ENCODE measurements at regions not wholly inside any gene's neighbourhood (a gene's known extent, or its start where the extent isn't known, plus 50 kb on each side); places are given as distances from the start of the nearest gene placed in this dataset.

DNA sequence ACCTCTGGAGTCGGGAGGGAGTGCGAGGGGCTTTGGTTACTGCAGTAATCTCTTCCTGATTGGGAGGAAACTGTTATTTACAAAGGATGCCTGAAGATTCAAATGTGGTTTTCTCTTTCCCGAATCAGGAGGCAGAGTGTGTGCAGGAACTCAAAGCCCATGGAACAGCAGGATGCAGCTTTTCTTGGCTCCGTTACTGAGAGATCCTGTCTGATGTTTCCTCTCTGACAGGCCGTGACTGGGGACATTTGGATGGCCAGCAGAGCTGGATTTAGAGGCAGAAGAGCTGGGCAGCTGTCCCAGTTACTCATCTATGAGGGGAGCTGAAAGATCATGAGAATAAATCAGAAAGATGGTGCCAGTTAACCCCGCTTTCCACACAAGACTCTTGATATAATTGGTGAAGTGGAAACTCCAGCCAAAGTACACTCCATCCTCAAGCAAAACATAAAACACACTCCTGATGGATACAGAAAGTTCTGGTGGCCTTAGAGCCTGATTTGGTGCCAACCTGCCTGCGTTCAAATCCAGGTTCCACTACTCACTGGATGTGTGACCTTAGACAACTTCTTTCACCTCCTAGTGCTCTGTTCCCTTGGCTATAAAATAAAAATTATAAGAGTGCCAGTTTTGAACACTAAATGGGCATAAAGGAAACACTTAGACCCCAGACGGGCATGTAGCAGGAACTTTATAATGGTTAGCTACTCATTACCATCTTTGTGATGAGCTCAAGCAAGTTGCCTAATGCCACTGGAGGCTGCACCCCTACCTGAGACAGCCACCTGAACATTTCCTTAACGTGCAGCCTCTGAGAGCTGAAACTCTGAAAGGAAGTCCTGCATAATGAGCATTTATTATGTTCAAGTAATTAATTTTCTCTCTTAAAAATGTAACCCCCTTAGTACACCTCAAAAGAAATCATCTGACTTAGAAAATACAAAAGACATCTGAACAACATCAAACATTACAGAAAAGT, 349.0 kb upstream of the GATB start:
- no peaks in the 10 kb centered on the region for H3K9me3 ChIP-seq (ENCODE audit: control insufficient read depth, insufficient read depth, low read length)
- H3K4me1 ChIP-seq (ENCODE audit: control insufficient read depth, low read length), result no peaks in the 10 kb centered on the region
- H3K9me2 ChIP-seq (replicated peaks; ENCODE audit: control insufficient read depth, low read length), result no peaks in the 10 kb centered on the region
- H3F3A ChIP-seq (ENCODE audit: control insufficient read depth, insufficient read depth), result no peaks in the 10 kb centered on the region
- no peak overlapping the region for H3K4me2 ChIP-seq (ENCODE audit: low read length)
- H4K20me1 ChIP-seq (ENCODE audit: control insufficient read depth, insufficient read depth, low read depth, low read length), result no peaks in the 10 kb centered on the region
- TF ChIP-seq CTCF (IDR thresholded peaks at IDR 0.05; ENCODE audit: low read depth, low read length, poor library complexity, severe bottlenecking) (no peak), EZH2phosphoT487 (IDR thresholded peaks at IDR 0.05; ENCODE audit: borderline replicate concordance, low read length) (no peak)
- no peaks in the 10 kb centered on the region for H3K27me3 ChIP-seq (ENCODE audit: control insufficient read depth, low read length)
- no peaks in the 10 kb centered on the region for H3K36me3 ChIP-seq (ENCODE audit: control insufficient read depth, low read length)
- H3K27ac ChIP-seq (ENCODE audit: low read depth, low read length), result no peak overlapping the region
- H3K4me3 ChIP-seq (ENCODE audit: low read length), result no peak overlapping the region
- no peaks in the 10 kb centered on the region for H3K79me2 ChIP-seq (ENCODE audit: control insufficient read depth, low read length)

DNA sequence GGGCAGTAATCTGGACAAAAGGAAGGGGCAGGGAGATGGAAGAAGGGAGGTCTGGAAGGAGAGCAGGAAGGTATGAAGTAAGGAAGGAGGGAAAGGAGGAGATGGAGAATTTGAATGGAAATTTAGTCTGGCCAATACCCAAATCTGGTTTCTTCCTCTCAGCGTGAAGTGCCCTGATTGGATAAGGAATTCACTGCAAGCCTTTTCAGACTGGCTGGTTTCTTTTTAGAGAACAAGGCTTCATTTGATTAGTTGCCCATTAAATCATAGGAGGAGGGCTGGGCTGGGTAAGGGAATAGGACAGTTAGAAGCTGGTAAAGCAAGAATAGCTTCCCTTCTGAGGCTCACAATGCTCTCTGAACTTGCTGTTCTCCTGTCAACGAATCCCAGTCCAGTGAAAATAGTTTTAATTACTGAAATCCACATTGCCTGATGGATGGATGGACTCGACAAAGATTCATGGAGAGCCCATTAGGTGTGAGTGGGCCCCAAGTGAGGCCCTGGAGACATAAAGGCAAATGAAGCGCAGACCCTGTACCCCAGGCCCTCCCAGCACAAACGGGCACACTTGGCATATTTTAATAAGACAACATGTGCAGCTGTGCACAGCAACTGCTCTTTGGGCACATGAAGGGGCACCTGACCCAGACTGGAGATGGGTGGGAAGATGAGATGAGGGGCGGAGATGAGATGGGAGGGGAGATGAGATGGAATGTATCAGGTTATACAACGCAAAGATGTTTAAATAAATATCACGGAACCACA, 347.1 kb upstream of the GATB start:
- Histone ChIP-seq H3K27ac (ENCODE audit: low read depth, low read length) (no peak overlapping the region), H3K27me3 (ENCODE audit: control insufficient read depth, low read length) (no peaks in the 10 kb centered on the region), H3K9me3 (ENCODE audit: control insufficient read depth, insufficient read depth, low read length) (no peaks in the 10 kb centered on the region), H3K79me2 (ENCODE audit: control insufficient read depth, low read length) (no peaks in the 10 kb centered on the region), H3K4me3 (ENCODE audit: low read length) (no peak overlapping the region), H3F3A (ENCODE audit: control insufficient read depth, insufficient read depth) (no peaks in the 10 kb centered on the region), H3K36me3 (ENCODE audit: control insufficient read depth, low read length) (no peaks in the 10 kb centered on the region), H3K4me2 (ENCODE audit: low read length) (no peak overlapping the region), H4K20me1 (ENCODE audit: control insufficient read depth, insufficient read depth, low read depth, low read length) (no peaks in the 10 kb centered on the region), H3K4me1 (ENCODE audit: control insufficient read depth, low read length) (no peaks in the 10 kb centered on the region), H3K9me2 (replicated peaks; ENCODE audit: control insufficient read depth, low read length) (no peaks in the 10 kb centered on the region)
- TF ChIP-seq CTCF (IDR thresholded peaks at IDR 0.05; ENCODE audit: low read depth, low read length, poor library complexity, severe bottlenecking) (no peak), EZH2phosphoT487 (IDR thresholded peaks at IDR 0.05; ENCODE audit: borderline replicate concordance, low read length) (no peak)

GRCh38 chr4:152106781-152107321, 346.0 kb upstream of the GATB start:
- Histone ChIP-seq H3K9me2 (replicated peaks; ENCODE audit: control insufficient read depth, low read length) (no peaks in the 10 kb centered on the region), H3K27ac (ENCODE audit: low read depth, low read length) (no peak overlapping the region), H3K79me2 (ENCODE audit: control insufficient read depth, low read length) (no peaks in the 10 kb centered on the region), H3K4me1 (ENCODE audit: control insufficient read depth, low read length) (no peaks in the 10 kb centered on the region), H3K27me3 (ENCODE audit: control insufficient read depth, low read length) (no peaks in the 10 kb centered on the region), H4K20me1 (ENCODE audit: control insufficient read depth, insufficient read depth, low read depth, low read length) (no peaks in the 10 kb centered on the region), H3K36me3 (ENCODE audit: control insufficient read depth, low read length) (no peaks in the 10 kb centered on the region), H3F3A (ENCODE audit: control insufficient read depth, insufficient read depth) (no peaks in the 10 kb centered on the region), H3K4me3 (ENCODE audit: low read length) (no peak overlapping the region), H3K4me2 (ENCODE audit: low read length) (no peak overlapping the region), H3K9me3 (ENCODE audit: control insufficient read depth, insufficient read depth, low read length) (no peaks in the 10 kb centered on the region)
- TF ChIP-seq EZH2phosphoT487 (IDR thresholded peaks at IDR 0.05; ENCODE audit: borderline replicate concordance, low read length) (no peak), CTCF (IDR thresholded peaks at IDR 0.05; ENCODE audit: low read depth, low read length, poor library complexity, severe bottlenecking) (no peak)

All from DOHH2 (cell line).